ENCODE measurements at regions not wholly inside any gene's neighbourhood (a gene's known extent, or its start where the extent isn't known, plus 50 kb on each side); places are given as distances from the start of the nearest gene placed in this dataset.

DNA sequence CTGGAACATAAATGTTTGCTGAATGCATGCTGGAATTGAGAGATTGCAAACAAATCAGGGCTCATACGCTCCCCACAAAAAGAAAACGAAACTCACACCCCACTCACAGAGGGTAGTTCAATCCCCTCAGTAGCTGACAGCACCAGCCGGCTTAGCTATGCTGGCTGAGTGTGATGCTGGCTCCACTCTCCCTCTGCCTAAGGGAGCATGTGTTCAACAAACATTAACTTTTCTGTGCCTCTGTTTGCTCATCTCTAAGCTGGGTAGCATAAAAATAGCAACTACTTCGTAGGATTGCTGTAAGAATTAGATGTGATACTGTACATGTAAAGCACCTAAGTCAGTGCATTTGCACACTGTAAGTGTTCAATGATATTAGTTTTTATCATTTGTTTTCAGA is 282.6 kb downstream of the FOXO1 start:
- TF ChIP-seq POLR2AphosphoS5 (IDR thresholded peaks at IDR 0.05; ENCODE audit: low read depth) (no peak), CTCF (conservative IDR thresholded peaks at IDR 0.05; ENCODE audit: low read depth in 2 of 2) (no peak), EZH2 (IDR thresholded peaks at IDR 0.05; ENCODE audit: low read depth, unreplicated experiment) (no peak), ZNF331 (CRISPR knock-in tag; IDR thresholded peaks at IDR 0.05; ENCODE audit: low read depth) (no peak), CREB1 (CRISPR knock-in tag; IDR thresholded peaks at IDR 0.05; ENCODE audit: low read depth) (no peak), EZH2phosphoT487 (IDR thresholded peaks at IDR 0.05; ENCODE audit: unreplicated experiment) (no peak), NANOG (IDR thresholded peaks at IDR 0.05; ENCODE audit: borderline replicate concordance) (no peak), ZNF462 (CRISPR knock-in tag; IDR thresholded peaks at IDR 0.05) (no peak), JUNB (IDR thresholded peaks at IDR 0.05; ENCODE audit: unreplicated experiment) (no peak)
- TF ChIP-seq, protein P1, sequence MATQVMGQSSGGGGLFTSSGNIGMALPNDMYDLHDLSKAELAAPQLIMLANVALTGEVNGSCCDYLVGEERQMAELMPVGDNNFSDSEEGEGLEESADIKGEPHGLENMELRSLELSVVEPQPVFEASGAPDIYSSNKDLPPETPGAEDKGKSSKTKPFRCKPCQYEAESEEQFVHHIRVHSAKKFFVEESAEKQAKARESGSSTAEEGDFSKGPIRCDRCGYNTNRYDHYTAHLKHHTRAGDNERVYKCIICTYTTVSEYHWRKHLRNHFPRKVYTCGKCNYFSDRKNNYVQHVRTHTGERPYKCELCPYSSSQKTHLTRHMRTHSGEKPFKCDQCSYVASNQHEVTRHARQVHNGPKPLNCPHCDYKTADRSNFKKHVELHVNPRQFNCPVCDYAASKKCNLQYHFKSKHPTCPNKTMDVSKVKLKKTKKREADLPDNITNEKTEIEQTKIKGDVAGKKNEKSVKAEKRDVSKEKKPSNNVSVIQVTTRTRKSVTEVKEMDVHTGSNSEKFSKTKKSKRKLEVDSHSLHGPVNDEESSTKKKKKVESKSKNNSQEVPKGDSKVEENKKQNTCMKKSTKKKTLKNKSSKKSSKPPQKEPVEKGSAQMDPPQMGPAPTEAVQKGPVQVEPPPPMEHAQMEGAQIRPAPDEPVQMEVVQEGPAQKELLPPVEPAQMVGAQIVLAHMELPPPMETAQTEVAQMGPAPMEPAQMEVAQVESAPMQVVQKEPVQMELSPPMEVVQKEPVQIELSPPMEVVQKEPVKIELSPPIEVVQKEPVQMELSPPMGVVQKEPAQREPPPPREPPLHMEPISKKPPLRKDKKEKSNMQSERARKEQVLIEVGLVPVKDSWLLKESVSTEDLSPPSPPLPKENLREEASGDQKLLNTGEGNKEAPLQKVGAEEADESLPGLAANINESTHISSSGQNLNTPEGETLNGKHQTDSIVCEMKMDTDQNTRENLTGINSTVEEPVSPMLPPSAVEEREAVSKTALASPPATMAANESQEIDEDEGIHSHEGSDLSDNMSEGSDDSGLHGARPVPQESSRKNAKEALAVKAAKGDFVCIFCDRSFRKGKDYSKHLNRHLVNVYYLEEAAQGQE (IDR thresholded peaks at IDR 0.05; ENCODE audit: unreplicated experiment), result no peak

All from GM23338 (cell line).